ENCODE measurements at regions not wholly inside any gene's neighbourhood (a gene's known extent, or its start where the extent isn't known, plus 50 kb on each side); places are given as distances from the start of the nearest gene placed in this dataset.
"Not testable (repeated sequence)": the region's sequence is repeated elsewhere in the genome, so short reads cannot be mapped to it uniquely, and the experiment has no call there.

DNA sequence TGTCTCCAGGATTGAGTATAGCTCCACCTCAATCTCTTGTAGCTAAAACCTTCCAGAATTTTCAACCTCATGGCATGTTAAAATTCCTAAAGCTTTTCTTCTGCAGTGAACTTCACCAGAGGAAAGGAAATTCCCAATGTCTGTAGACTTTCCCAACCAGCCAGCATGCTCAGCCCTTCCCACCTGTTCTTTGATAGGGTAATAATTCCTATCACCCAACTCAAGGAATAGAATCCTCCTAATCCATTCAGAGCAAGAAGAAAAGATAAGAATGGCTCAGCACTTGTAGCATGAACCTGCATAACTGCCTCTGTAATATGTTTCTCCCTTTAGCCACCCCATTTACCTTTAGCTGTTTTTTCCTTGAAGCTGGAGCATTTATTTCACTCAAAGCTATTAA is 301.8 kb upstream of the GADL1 start:
- TF ChIP-seq, protein P1, sequence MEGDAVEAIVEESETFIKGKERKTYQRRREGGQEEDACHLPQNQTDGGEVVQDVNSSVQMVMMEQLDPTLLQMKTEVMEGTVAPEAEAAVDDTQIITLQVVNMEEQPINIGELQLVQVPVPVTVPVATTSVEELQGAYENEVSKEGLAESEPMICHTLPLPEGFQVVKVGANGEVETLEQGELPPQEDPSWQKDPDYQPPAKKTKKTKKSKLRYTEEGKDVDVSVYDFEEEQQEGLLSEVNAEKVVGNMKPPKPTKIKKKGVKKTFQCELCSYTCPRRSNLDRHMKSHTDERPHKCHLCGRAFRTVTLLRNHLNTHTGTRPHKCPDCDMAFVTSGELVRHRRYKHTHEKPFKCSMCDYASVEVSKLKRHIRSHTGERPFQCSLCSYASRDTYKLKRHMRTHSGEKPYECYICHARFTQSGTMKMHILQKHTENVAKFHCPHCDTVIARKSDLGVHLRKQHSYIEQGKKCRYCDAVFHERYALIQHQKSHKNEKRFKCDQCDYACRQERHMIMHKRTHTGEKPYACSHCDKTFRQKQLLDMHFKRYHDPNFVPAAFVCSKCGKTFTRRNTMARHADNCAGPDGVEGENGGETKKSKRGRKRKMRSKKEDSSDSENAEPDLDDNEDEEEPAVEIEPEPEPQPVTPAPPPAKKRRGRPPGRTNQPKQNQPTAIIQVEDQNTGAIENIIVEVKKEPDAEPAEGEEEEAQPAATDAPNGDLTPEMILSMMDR (IDR thresholded peaks at IDR 0.05; ENCODE audit: low read depth, low read length, missing control alignments) = no peak
- H3K4me3 ChIP-seq (ENCODE audit: low read depth, low read length) = no peak overlapping the region
- no peak for DNase-seq (ENCODE audit: low read depth)

DNA sequence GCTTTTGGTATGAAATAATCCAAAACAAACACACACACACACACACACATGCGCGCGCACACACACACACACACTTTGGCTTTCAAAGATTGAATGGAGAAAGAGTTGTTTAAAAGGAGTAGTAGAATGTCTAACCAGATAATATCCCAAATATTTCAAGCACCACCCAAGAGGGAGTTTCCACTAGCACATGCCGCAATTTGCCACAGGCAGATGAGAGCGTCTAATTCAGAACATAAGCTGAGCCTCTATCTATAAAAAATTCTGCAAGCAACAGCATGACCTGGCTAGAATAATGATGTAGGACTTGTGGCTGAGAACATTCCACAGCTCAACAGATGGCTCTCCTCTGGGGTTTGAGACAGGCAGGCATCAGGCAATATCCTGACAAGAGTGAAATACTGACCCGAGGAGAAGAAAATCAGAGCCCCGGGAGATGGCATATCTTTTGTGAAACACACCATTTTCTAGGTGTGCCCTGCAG is 302.5 kb upstream of the GADL1 start:
- TF ChIP-seq, protein P1 (IDR thresholded peaks at IDR 0.05; ENCODE audit: low read depth, low read length, missing control alignments) = no peak
- DNase-seq (ENCODE audit: low read depth) = no peak
- no peak overlapping the region for H3K4me3 ChIP-seq (ENCODE audit: low read depth, low read length)

DNA sequence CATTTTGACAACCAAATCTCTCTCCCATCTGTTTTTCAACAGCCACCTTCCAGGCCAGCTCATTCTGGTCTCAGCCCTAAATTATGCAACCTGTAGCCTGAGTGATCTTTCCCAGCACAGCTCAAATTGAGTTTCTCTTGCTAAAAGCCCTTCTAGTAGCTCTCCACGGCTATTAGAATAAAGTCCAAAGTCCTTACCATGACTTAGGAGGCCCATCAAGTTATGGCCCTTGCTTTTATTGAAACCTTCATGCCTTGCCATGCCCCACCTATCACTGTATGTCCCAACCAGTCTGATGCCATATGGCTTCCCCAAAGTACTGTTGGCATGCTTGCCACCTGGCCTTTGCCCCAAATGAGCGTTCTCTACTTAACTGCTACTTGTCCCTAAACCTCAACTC is 303.5 kb upstream of the GADL1 start:
- no peak overlapping the region for H3K4me3 ChIP-seq (ENCODE audit: low read depth, low read length)
- DNase-seq (ENCODE audit: low read depth) = no peak
- TF ChIP-seq, protein P1 (IDR thresholded peaks at IDR 0.05; ENCODE audit: low read depth, low read length, missing control alignments) = no peak

DNA sequence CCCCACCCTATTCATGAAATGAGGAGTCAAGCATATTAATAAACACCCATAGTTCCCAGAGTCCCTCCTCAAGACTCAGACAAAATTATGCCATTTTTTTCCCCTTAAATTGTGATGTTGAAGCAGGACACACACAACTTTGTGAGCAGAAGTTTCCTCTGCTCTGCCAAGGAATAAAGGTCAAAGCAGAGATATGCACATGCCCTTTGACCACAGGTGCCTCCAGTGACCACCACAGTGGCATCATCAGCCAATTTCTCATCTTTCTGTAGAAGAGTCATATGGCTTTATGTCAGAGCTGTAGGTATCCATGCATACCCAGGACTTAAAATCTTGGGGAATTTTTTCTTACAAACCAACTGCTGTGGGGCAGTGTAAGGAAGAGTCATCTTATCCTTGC is 304.4 kb upstream of the GADL1 start:
- DNase-seq (ENCODE audit: low read depth) = no peak

DNA sequence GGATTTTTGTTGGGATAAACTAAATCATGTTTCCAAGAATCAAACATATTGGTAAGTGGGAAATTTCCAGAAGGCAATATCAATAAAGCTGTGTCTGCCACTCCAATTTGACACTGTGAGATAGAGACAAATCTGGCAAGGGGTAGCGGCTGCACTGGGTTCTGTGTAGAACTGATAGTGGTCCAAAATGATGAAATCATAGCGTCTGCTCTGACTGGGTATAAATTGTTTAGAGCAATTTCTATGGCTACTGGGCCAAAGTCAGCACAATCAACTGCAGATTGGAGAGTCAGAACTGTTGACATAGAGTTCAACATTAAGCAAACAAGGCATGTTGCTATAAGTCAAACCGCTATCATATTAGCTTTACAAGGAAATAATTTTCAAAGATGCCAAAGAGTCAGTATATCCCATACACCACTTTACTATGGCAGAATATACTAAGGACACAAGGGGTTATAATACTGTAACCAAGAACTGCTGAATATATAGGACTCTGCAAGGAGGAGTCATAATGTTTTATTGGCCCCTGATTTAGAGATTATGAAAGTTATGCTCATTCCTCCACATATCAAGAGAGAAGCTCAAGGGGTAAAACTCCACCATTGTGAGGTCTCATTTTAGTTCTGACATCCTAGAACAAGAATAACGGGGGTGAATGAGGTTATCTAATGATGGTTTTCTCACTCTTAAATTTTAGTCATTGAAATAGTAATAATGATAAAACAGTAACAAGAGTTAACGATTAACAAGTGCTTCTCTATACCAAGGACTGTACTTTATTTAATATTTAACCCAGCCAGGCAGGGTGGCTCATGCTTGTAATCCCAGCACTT is 309.7 kb upstream of the GADL1 start:
- no peak overlapping the region for H3K4me3 ChIP-seq (ENCODE audit: low read depth, low read length)
- no peak for DNase-seq (ENCODE audit: low read depth)
- TF ChIP-seq, protein P1 (IDR thresholded peaks at IDR 0.05; ENCODE audit: low read depth, low read length, missing control alignments) = no peak

More for the DNA sequence above, 304.4 kb upstream of the GADL1 start:
- TF ChIP-seq, protein P1 (IDR thresholded peaks at IDR 0.05; ENCODE audit: low read depth, low read length, missing control alignments) = no peak
- no peak overlapping the region for H3K4me3 ChIP-seq (ENCODE audit: low read depth, low read length)

DNA sequence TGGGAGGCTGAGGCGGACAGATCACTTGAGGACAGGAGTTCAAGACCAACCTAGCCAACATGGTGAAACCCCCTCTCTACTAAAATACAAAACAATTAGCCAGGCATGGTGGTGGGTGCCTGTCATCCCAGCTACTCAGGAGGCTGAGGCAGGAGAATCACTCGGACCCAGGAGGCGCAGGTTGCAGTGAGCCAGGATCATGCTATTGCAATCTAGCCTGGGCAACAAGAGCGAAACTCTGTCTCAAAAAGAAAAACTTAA is 310.3 kb upstream of the GADL1 start:
- H3K4me3 ChIP-seq (ENCODE audit: low read depth, low read length); DNase-seq (ENCODE audit: low read depth): not testable (repeated sequence)

DNA sequence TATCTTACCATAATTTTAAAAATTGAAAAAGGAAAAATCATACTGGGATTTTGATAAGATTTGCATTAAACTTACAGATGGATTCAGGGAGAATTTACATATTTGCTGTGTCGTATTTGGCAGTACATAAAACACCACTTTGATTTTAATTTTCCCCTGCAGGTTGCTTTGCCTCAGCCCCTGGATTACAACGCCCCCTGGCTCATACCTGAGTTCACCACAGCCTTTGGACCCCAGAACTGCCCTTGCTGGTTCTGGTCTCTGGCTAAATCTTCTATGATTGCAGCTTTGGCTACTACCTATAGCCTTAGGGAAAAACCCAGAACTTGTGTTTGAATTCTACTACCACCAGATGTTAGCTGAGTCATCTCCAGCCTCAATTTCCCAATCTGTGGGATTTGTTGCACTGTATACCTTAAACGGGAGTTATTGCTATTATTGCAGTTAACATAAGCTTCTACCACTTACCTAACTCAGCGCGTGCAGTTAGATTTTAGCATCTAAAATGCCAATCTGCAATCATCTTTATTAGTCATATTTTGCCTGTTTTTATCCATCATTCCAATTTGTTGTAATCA is 315.7 kb upstream of the GADL1 start:
- TF ChIP-seq, protein P1 (IDR thresholded peaks at IDR 0.05; ENCODE audit: low read depth, low read length, missing control alignments) = no peak
- H3K4me3 ChIP-seq (ENCODE audit: low read depth, low read length) = no peak overlapping the region
- no peak for DNase-seq (ENCODE audit: low read depth)

Measured in GM12864 (cell line).